Ishikawa (cell line): ENCODE measurements at regions not wholly inside any gene's neighbourhood (a gene's known extent, or its start where the extent isn't known, plus 50 kb on each side); places are given as distances from the start of the nearest gene placed in this dataset.

Experiments used
- CEBPB ChIP-seq: IDR thresholded peaks from 2 replicates; pipeline ENCODE4 v1.6.1; 2012
- EP300 ChIP-seq: IDR thresholded peaks from 2 replicates; pipeline ENCODE4 v1.6.1; 2012; ENCODE audit warnings: borderline replicate concordance
- FOXM1 ChIP-seq: IDR thresholded peaks from 2 replicates; pipeline ENCODE4 v1.6.1; 2012; ENCODE audit warnings: low read depth, borderline replicate concordance
- MAX ChIP-seq: IDR thresholded peaks from 2 replicates; pipeline ENCODE4 v1.6.1; 2012
- TAF1 ChIP-seq: IDR thresholded peaks from 2 replicates; pipeline ENCODE4 v1.6.1; 2012; ENCODE audit warnings: low read depth, mild to moderate bottlenecking
- USF1 ChIP-seq: IDR thresholded peaks from 2 replicates; pipeline ENCODE4 v1.6.1; 2012
- YY1 ChIP-seq: IDR thresholded peaks from 2 replicates; pipeline ENCODE4 v1.6.1; 2012; ENCODE audit warnings: low read depth
- ZBTB7A ChIP-seq: IDR thresholded peaks from 2 replicates; pipeline ENCODE4 v1.6.1; 2012; ENCODE audit warnings: low read depth

- no peak for TF ChIP-seq EP300
- TF ChIP-seq YY1 = no peak
- TF ChIP-seq MAX = no peak
- no peak for TF ChIP-seq CEBPB
- no peak for TF ChIP-seq FOXM1
- no peak for TF ChIP-seq TAF1
- TF ChIP-seq ZBTB7A = no peak
- no peak for TF ChIP-seq USF1
Observed at GRCh38 chr3:16013568-16013967, 160.9 kb upstream of the GALNT15 start.
